HEK293 (cell line): ENCODE measurements at regions not wholly inside any gene's neighbourhood (a gene's known extent, or its start where the extent isn't known, plus 50 kb on each side); places are given as distances from the start of the nearest gene placed in this dataset.

ENCODE experiments used
- CTCF ChIA-PET: fragments of 350-600 bp; formaldehyde crosslinking; extraction: SDS; loops from one replicate; lab custom pipeline; 2021; ENCODE audit warnings: antibody characterized with exemption; lab: Yijun Ruan, JAX
- POLR2A ChIA-PET: fragments of 300-600 bp; formaldehyde crosslinking; extraction: SDS; loops from one replicate; lab custom pipeline; 2020; ENCODE audit warnings: antibody characterized with exemption, inconsistent platforms; lab: Yijun Ruan, JAX
- H3K27ac ChIP-seq: fragments of 200-500 bp; sonication (Bioruptor generic); 2 replicates; pipeline ENCODE4 v1.5.1; 2014; ENCODE audit warnings: low read depth, low read length, control low read depth, inconsistent platforms; ENCODE audit errors: extremely low read depth
- H3K36me3 ChIP-seq, 2 experiments: fragments of 200-500 bp in 1 of 2; sonication (Bioruptor generic) in 1 of 2; 1 replicate in 1 of 2; 2 replicates in 1 of 2; pipeline ENCODE4 v1.5.1; 2014 to 2017; ENCODE audit warnings: inconsistent platforms in 2 of 2, low read length in 2 of 2; ENCODE audit not compliant: control insufficient read depth in 2 of 2, insufficient read depth in 1 of 2
- H3K4me1 ChIP-seq: fragments of 200-500 bp; sonication (Bioruptor generic); 2 replicates; pipeline ENCODE4 v1.5.1; 2014; ENCODE audit warnings: mild to moderate bottlenecking, low read length, inconsistent platforms; ENCODE audit not compliant: control insufficient read depth, insufficient read depth
- H3K4me3 ChIP-seq: 2 replicates; pipeline ENCODE4 v1.5.1; 2011; ENCODE audit warnings: low read depth, mild to moderate bottlenecking, control low read depth, low read length, moderate library complexity
- H3K9me3 ChIP-seq: fragments of 200-500 bp; sonication (Bioruptor generic); 2 replicates; pipeline ENCODE4 v1.5.1; 2014; ENCODE audit warnings: low read depth, low read length, inconsistent platforms; ENCODE audit not compliant: control insufficient read depth, insufficient read depth
- EGR2 ChIP-seq: fragments of 450-650 bp; formaldehyde crosslinking; IDR thresholded peaks from 2 replicates; pipeline ENCODE4 v1.5.1; 2016; ENCODE audit warnings: low read depth, missing biosample characterization, missing genetic modification characterization
- FEZF1 ChIP-seq: fragments of 450-650 bp; formaldehyde crosslinking; IDR thresholded peaks from 2 replicates; pipeline ENCODE4 v1.5.1; 2016; ENCODE audit warnings: missing biosample characterization, missing genetic modification characterization
- HOXA7 ChIP-seq: sonication (generic); formaldehyde crosslinking; IDR thresholded peaks from 2 replicates; pipeline ENCODE4 v1.8.1; 2022; ENCODE audit warnings: missing genetic modification reagents, borderline replicate concordance
- HOXC10 ChIP-seq: sonication (generic); formaldehyde crosslinking; IDR thresholded peaks from 2 replicates; pipeline ENCODE4 v1.8.1; 2023; ENCODE audit warnings: mild to moderate bottlenecking, missing genetic modification reagents
- KLF17 ChIP-seq: fragments of 450-650 bp; formaldehyde crosslinking; IDR thresholded peaks from 2 replicates; pipeline ENCODE4 v1.5.1; 2016; ENCODE audit warnings: missing biosample characterization, missing genetic modification characterization
- PATZ1 ChIP-seq: fragments of 450-650 bp; formaldehyde crosslinking; IDR thresholded peaks from 2 replicates; pipeline ENCODE4 v1.5.1; 2016; ENCODE audit warnings: missing biosample characterization, missing genetic modification characterization
- SP3 ChIP-seq: fragments of 450-650 bp; formaldehyde crosslinking; IDR thresholded peaks from 2 replicates; pipeline ENCODE4 v1.5.1; 2016; ENCODE audit warnings: missing biosample characterization, missing genetic modification characterization
- TSHZ1 ChIP-seq: fragments of 450-650 bp; formaldehyde crosslinking; IDR thresholded peaks from 2 replicates; pipeline ENCODE4 v1.5.1; 2016; ENCODE audit warnings: missing biosample characterization, missing genetic modification characterization, borderline replicate concordance
- ZBTB44 ChIP-seq: fragments of 450-650 bp; IDR thresholded peaks from 2 replicates; pipeline ENCODE4 v1.5.1; 2018; ENCODE audit warnings: missing biosample characterization, mild to moderate bottlenecking, missing genetic modification characterization
- ZFHX2 ChIP-seq: fragments of 450-650 bp; formaldehyde crosslinking; conservative IDR thresholded peaks from 2 replicates; pipeline ENCODE4 v1.5.1; 2016; ENCODE audit warnings: missing biosample characterization, missing genetic modification characterization
- ZFP3 ChIP-seq: fragments of 450-650 bp; formaldehyde crosslinking; IDR thresholded peaks from 2 replicates; pipeline ENCODE4 v1.5.1; 2016; ENCODE audit warnings: low read depth, missing biosample characterization, missing genetic modification characterization
- ZFP41 ChIP-seq: fragments of 450-650 bp; formaldehyde crosslinking; IDR thresholded peaks from 2 replicates; pipeline ENCODE4 v1.5.1; 2016; ENCODE audit warnings: missing biosample characterization, missing genetic modification characterization, borderline replicate concordance
- ZNF138 ChIP-seq: fragments of 450-650 bp; formaldehyde crosslinking; IDR thresholded peaks from 2 replicates; pipeline ENCODE4 v1.5.1; 2016; ENCODE audit warnings: missing biosample characterization, missing genetic modification characterization, borderline replicate concordance
- ZNF146 ChIP-seq: fragments of 450-650 bp; formaldehyde crosslinking; IDR thresholded peaks from 2 replicates; pipeline ENCODE4 v1.5.1; 2016; ENCODE audit warnings: missing biosample characterization, missing genetic modification characterization
- ZNF2 ChIP-seq: fragments of 450-650 bp; formaldehyde crosslinking; IDR thresholded peaks from 2 replicates; pipeline ENCODE4 v1.5.1; 2016; ENCODE audit warnings: missing biosample characterization, missing genetic modification characterization
- ZNF280C ChIP-seq: fragments of 450-650 bp; formaldehyde crosslinking; IDR thresholded peaks from 2 replicates; pipeline ENCODE4 v1.5.1; 2016; ENCODE audit warnings: missing biosample characterization, missing genetic modification characterization
- ZNF311 ChIP-seq: fragments of 450-650 bp; formaldehyde crosslinking; IDR thresholded peaks from 2 replicates; pipeline ENCODE4 v1.5.1; 2017; ENCODE audit warnings: missing biosample characterization, missing genetic modification characterization, borderline replicate concordance
- ZNF416 ChIP-seq: fragments of 450-650 bp; formaldehyde crosslinking; IDR thresholded peaks from 2 replicates; pipeline ENCODE4 v1.5.1; 2016; ENCODE audit warnings: missing biosample characterization, missing genetic modification characterization
- ZNF571 ChIP-seq: fragments of 450-650 bp; formaldehyde crosslinking; IDR thresholded peaks from 2 replicates; pipeline ENCODE4 v1.5.0; 2017; ENCODE audit warnings: missing biosample characterization, missing genetic modification characterization
- ZNF610 ChIP-seq: fragments of 450-650 bp; formaldehyde crosslinking; IDR thresholded peaks from 2 replicates; pipeline ENCODE4 v1.5.1; 2016; ENCODE audit warnings: missing biosample characterization, missing genetic modification characterization, borderline replicate concordance
- ZNF701 ChIP-seq: fragments of 450-650 bp; formaldehyde crosslinking; IDR thresholded peaks from 2 replicates; pipeline ENCODE4 v1.5.1; 2016; ENCODE audit warnings: missing biosample characterization, missing genetic modification characterization
- ZNF707 ChIP-seq: fragments of 450-650 bp; formaldehyde crosslinking; IDR thresholded peaks from 2 replicates; pipeline ENCODE4 v1.5.1; 2016; ENCODE audit warnings: missing biosample characterization, missing genetic modification characterization

- no peak for TF ChIP-seq ZNF280C (tag by site-specific recombination)
- no peak for TF ChIP-seq EGR2 (tag by site-specific recombination)
- TF ChIP-seq FEZF1 (tag by site-specific recombination), result no peak
- TF ChIP-seq ZFP3 (tag by site-specific recombination), result no peak
- no peak for TF ChIP-seq TSHZ1 (tag by site-specific recombination)
- TF ChIP-seq KLF17 (tag by site-specific recombination), result no peak
- TF ChIP-seq ZBTB44 (tag by site-specific recombination), result no peak
- TF ChIP-seq ZFP41, result no peak
- TF ChIP-seq ZNF701 (tag by site-specific recombination), result no peak
- TF ChIP-seq ZNF571, result no peak
- TF ChIP-seq PATZ1 (tag by site-specific recombination), result no peak
- no peak for TF ChIP-seq ZNF610
- no peak for TF ChIP-seq ZFHX2 (tag by site-specific recombination)
- no peak for TF ChIP-seq SP3 (tag by site-specific recombination)
Observed at GRCh38 chr20:11807054-11808048, 110.3 kb upstream of the BTBD3 start (continued).

- no peaks in the 10 kb centered on the region for H3K9me3 ChIP-seq
- POLR2A ChIA-PET, result no interaction called here
- H3K36me3 ChIP-seq, result no peaks in the 10 kb centered on the region
- CTCF ChIA-PET, result no interaction called here
- H3K27ac ChIP-seq, result no peak overlapping the region
- no peak overlapping the region for H3K4me3 ChIP-seq
- no peaks in the 10 kb centered on the region for H3K4me1 ChIP-seq
- TF ChIP-seq ZNF138 (tag by site-specific recombination), result no peak
- no peak for TF ChIP-seq ZNF2
- TF ChIP-seq ZNF311, result no peak
- no peak for TF ChIP-seq ZNF280C (tag by site-specific recombination)
- no peak for TF ChIP-seq ZNF416 (tag by site-specific recombination)
- TF ChIP-seq ZNF146, result no peak
- no peak for TF ChIP-seq ZNF707 (tag by site-specific recombination)
- TF ChIP-seq HOXC10 (CRISPR knock-in tag), result no peak
- no peak for TF ChIP-seq HOXA7
Observed at GRCh38 chr20:11808841-11809240, 108.9 kb upstream of the BTBD3 start.
